Neuronal stem cell (in vitro differentiated cells): ENCODE measurements at regions not wholly inside any gene's neighbourhood (a gene's known extent, or its start where the extent isn't known, plus 50 kb on each side); places are given as distances from the start of the nearest gene placed in this dataset.

Source experiments
- DNase-seq: peaks from one replicate; pipeline ENCODE4 v3.0.0-alpha.2; 2013; ENCODE audit warnings: low spot score
- H2AFZ ChIP-seq: one replicate; pipeline ENCODE4 v1.6.1; 2013; ENCODE audit warnings: mild to moderate bottlenecking, low read length, inconsistent platforms
- H2AK5ac ChIP-seq: 2 replicates; pipeline ENCODE4 v1.6.1; 2013; ENCODE audit warnings: low read depth, mild to moderate bottlenecking, inconsistent platforms, low read length, moderate library complexity, mixed read lengths
- H2BK120ac ChIP-seq: 2 replicates; pipeline ENCODE4 v1.6.1; 2013; ENCODE audit warnings: low read depth, mild to moderate bottlenecking, inconsistent platforms, low read length, moderate library complexity, mixed read lengths
- H2BK12ac ChIP-seq: one replicate; pipeline ENCODE4 v1.6.1; 2013; ENCODE audit warnings: low read length, inconsistent platforms
- H2BK15ac ChIP-seq: 2 replicates; pipeline ENCODE4 v1.6.1; 2013; ENCODE audit warnings: mild to moderate bottlenecking, low read length, inconsistent platforms, mixed read lengths
- H2BK5ac ChIP-seq: one replicate; pipeline ENCODE4 v1.6.1; 2013; ENCODE audit warnings: inconsistent platforms, mild to moderate bottlenecking, low read length, moderate library complexity
- H3K14ac ChIP-seq: one replicate; pipeline ENCODE4 v1.6.1; 2013; ENCODE audit warnings: low read length, inconsistent platforms
- H3K18ac ChIP-seq: 2 replicates; pipeline ENCODE4 v1.6.1; 2013; ENCODE audit warnings: low read length, inconsistent platforms
- H3K23ac ChIP-seq: 2 replicates; pipeline ENCODE4 v1.6.1; 2013; ENCODE audit warnings: low read depth, mild to moderate bottlenecking, mixed read lengths, low read length, inconsistent platforms; ENCODE audit not compliant: poor library complexity
- H3K27ac ChIP-seq: replicated peaks from 3 replicates; pipeline ENCODE4 v1.5.1; 2013; ENCODE audit warnings: low read length, inconsistent platforms
- H3K27me3 ChIP-seq, 3 experiments: 2 replicates each; pipeline ENCODE4 v1.6.1; 2013; ENCODE audit warnings: low read length in 3 of 3, mild to moderate bottlenecking in 2 of 3, inconsistent platforms in 1 of 3, low read depth in 1 of 3, mixed read lengths in 1 of 3, moderate library complexity in 1 of 3; ENCODE audit not compliant: control insufficient read depth in 3 of 3, insufficient read depth in 3 of 3
- H3K36me3 ChIP-seq, 2 donors: replicated peaks in 1 of 2; 2 replicates each; pipeline ENCODE4 v1.6.1; 2013; ENCODE audit warnings: low read length in 2 of 2; ENCODE audit not compliant: control insufficient read depth in 2 of 2, insufficient read depth in 2 of 2
- H3K4ac ChIP-seq: 2 replicates; pipeline ENCODE4 v1.6.1; 2013; ENCODE audit warnings: inconsistent platforms, mild to moderate bottlenecking, low read length, moderate library complexity
- H3K4me1 ChIP-seq, 2 donors: 1 replicate in 1 of 2; 2 replicates in 1 of 2; pipeline ENCODE4 v1.6.1; 2013; ENCODE audit warnings: low read length in 2 of 2, low read depth in 1 of 2; ENCODE audit not compliant: control insufficient read depth in 2 of 2, insufficient read depth in 1 of 2
- H3K4me2 ChIP-seq: one replicate; pipeline ENCODE4 v1.6.1; 2013; ENCODE audit warnings: mild to moderate bottlenecking, low read length, inconsistent platforms; ENCODE audit not compliant: insufficient read depth, poor library complexity, severe bottlenecking
- H3K4me3 ChIP-seq, 2 donors: 2 replicates each; pipeline ENCODE4 v1.5.1; 2013; ENCODE audit warnings: low read length in 2 of 2, mild to moderate bottlenecking in 2 of 2, inconsistent platforms in 1 of 2, moderate library complexity in 1 of 2
- H3K79me1 ChIP-seq: one replicate; pipeline ENCODE4 v1.6.1; 2013; ENCODE audit warnings: low read depth, mild to moderate bottlenecking, inconsistent platforms, low read length, moderate library complexity
- H3K9ac ChIP-seq: one replicate; pipeline ENCODE4 v1.6.1; 2013; ENCODE audit warnings: mild to moderate bottlenecking, low read depth, low read length, inconsistent platforms; ENCODE audit not compliant: poor library complexity
- H3K9me3 ChIP-seq, 2 donors: replicated peaks in 1 of 2; 2 replicates each; pipeline versions ENCODE3 to v1.6.1; 2013; ENCODE audit warnings: low read length in 2 of 2, mild to moderate bottlenecking in 2 of 2, inconsistent platforms in 1 of 2, low read depth in 1 of 2, mixed read lengths in 1 of 2, moderate library complexity in 1 of 2; ENCODE audit not compliant: control insufficient read depth in 2 of 2, insufficient read depth in 1 of 2
- H4K8ac ChIP-seq: one replicate; pipeline ENCODE4 v1.6.1; 2013; ENCODE audit warnings: low read depth, mild to moderate bottlenecking, inconsistent platforms, low read length, moderate library complexity
- H4K91ac ChIP-seq: one replicate; pipeline ENCODE4 v1.6.1; 2013; ENCODE audit warnings: low read length, low read depth, mild to moderate bottlenecking, inconsistent platforms; ENCODE audit not compliant: poor library complexity
- WGBS, 2 donors: extraction: QIAGEN DNeasy Blood & Tissue Kit; methylation state at CpG; one replicate each; pipeline ENCODE4 v1.1.7; 2013; ENCODE audit warnings: missing lambda C conversion rate in 2 of 2, mixed read lengths in 1 of 2; ENCODE audit not compliant: insufficient read length in 2 of 2, insufficient replicate concordance in 1 of 2; ENCODE audit errors: extremely low coverage in 2 of 2; 5-methylcytosine and 5-hydroxymethylcytosine counted together

DNA sequence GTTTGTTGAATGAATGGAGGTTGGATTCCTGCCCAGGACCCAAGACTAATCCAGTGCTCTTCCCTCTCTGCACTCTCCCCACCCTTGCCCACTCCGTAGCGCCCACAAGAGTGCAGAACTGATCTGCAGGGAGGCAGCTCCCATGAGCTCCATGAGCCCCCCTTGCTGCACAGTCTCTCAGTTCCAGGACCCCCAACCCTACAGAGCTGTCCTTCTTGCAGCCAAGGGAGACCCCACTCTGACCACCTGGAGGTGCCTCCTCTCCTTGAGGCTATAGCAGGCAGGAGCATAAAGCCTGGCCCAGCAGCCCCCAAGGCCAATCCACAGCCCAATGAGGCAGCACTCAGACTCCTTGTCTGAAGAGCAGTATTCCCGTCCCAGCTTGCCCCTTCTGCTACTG lies 209.2 kb upstream of the ZC3H12A start:
- DNase-seq, result no peak
- peaks cover 0 to 9% of the 10 kb centered on the region in 2 donors for H3K4me1 ChIP-seq
- H3K79me1 ChIP-seq, result no peaks in the 10 kb centered on the region
- H3K36me3 ChIP-seq, result no peaks in the 10 kb centered on the region
- no peak overlapping the region for H2AFZ ChIP-seq
- no peak overlapping the region for H3K14ac ChIP-seq
- H3K27ac ChIP-seq, result no peak overlapping the region
- H2BK5ac ChIP-seq, result no peak overlapping the region
- peak overlapping the region; percentile 33 for H2BK12ac ChIP-seq
- peak overlapping the region; percentile 18 for H2BK15ac ChIP-seq
- H3K4ac ChIP-seq, result no peak overlapping the region
- WGBS, 2 donors, result no CpG with 5 or more reads among the region's 3 CpGs
- peak overlapping the region; percentile 40 for H2AK5ac ChIP-seq
- H4K8ac ChIP-seq, result peak overlapping the region; percentile 49
- H3K4me2 ChIP-seq, result no peak overlapping the region
- no peak overlapping the region for H3K4me3 ChIP-seq
- no peaks in the 10 kb centered on the region for H3K27me3 ChIP-seq
- peak overlapping the region; percentile 46 for H3K18ac ChIP-seq
- H3K9me3 ChIP-seq, result no peaks in the 10 kb centered on the region
- no peak overlapping the region for H3K9ac ChIP-seq
- H3K23ac ChIP-seq, result no peak overlapping the region
- no peak overlapping the region for H2BK120ac ChIP-seq
- H4K91ac ChIP-seq, result peak overlapping the region; percentile 22

DNA sequence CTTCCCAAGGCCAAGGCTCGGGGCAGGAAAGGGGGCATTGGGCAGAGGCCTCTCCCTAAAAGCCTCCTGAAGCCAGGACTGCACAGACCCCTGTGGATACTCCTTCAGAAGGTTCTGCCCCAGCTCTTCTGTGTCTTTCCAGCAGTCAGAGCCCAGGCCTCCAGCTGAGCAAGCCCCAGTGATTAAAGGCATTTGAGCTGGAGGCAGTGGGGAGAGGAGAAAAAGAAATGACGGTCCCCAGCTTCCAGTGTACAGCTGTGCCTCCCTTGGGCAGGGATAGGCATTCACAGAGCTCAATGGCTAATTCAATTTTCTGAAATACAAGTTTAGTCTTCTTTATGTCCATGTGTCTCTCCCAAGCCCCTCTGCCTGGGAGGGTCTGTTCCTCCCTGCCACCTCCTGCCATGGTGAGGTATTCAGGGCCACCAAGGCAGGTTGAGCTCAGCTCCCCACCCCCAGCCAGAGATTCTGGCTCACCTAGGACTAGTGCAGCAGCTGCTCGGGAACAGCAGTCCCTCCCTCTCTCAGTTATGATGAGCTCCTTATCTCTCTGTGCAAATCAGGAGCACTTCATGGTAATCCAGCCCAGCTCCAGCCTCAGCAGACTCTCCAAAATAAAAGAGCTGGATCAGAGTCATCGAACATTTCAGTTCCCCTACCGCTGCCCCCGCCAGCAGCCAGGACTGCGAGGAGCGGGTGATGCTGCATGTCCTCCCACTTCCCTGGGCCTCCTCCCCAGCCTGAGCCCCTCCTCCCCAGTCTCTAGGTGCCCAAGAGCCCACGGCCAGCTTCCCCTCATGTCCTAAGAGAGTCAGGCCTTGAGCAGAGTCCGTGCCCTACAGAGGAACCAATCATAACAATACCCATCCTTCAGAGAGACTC lies 208.4 kb upstream of the ZC3H12A start:
- H2BK5ac ChIP-seq, result no peak overlapping the region
- H4K8ac ChIP-seq, result no peak overlapping the region
- no peak overlapping the region for H4K91ac ChIP-seq
- H3K4me1 ChIP-seq, result peaks cover 0 to 9% of the 10 kb centered on the region in 2 donors
- DNase-seq, result no peak
- H3K27ac ChIP-seq, result no peak overlapping the region
- no peak overlapping the region for H2BK120ac ChIP-seq
- H3K23ac ChIP-seq, result no peak overlapping the region
- H3K9ac ChIP-seq, result no peak overlapping the region
- no peak overlapping the region for H3K4ac ChIP-seq
- no peak overlapping the region for H2AK5ac ChIP-seq
- WGBS, 2 donors, result no CpG with 5 or more reads among the region's 10 CpGs
- H3K14ac ChIP-seq, result no peak overlapping the region
- H2BK15ac ChIP-seq, result no peak overlapping the region
- H3K36me3 ChIP-seq, result no peaks in the 10 kb centered on the region
- no peaks in the 10 kb centered on the region for H3K9me3 ChIP-seq
- H3K4me3 ChIP-seq, result no peak overlapping the region
- no peak overlapping the region for H2BK12ac ChIP-seq
- H3K79me1 ChIP-seq, result no peaks in the 10 kb centered on the region
- no peak overlapping the region for H2AFZ ChIP-seq
- no peaks in the 10 kb centered on the region for H3K27me3 ChIP-seq
- H3K18ac ChIP-seq, result no peak overlapping the region
- H3K4me2 ChIP-seq, result no peak overlapping the region

DNA sequence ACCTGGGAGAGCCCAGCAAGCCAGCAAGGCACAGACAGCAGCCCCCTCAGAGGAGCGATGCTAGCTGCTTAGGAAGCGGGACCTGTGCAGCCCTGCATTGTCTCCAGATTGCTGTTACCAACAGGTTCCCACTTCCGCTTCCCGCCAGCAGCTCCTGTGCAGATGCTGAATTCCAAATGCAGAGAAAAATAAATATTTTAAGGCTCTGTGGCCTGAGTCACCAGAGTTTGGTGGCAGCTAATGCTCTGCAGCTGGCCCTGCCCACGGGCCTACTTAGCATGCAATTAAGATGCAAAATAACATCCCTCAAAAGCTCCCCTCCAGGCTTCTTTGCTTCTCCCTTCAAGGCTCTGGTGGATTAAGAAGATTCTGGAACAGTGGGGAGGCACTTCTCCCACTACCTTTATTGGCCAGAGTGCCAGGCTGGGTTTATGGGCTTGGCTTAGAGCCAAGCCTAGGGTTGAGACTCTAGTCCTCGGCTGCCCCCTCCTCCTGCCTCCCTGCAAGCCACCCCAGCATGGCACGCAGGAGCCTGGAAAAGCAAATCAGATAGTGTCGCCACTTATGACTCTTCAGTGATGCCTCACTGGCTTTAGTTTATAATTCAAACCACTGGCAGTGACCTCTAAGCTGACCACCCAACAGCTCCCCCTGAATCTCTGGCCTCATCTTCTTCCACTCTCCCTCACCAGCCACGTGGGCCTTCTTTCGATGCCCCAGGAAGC lies 207.1 kb upstream of the ZC3H12A start:
- Histone ChIP-seq H2BK5ac (no peak overlapping the region), H3K9ac (no peak overlapping the region), H3K9me3 (no peaks in the 10 kb centered on the region), H3K14ac (no peak overlapping the region), H3K4me3 (no peak overlapping the region), H3K18ac (peak overlapping the region; percentile 21), H2AK5ac (no peak overlapping the region), H3K36me3 (no peaks in the 10 kb centered on the region), H3K79me1 (no peaks in the 10 kb centered on the region), H4K8ac (no peak overlapping the region), H3K4ac (no peak overlapping the region), H3K27ac (no peak overlapping the region), H3K27me3 (no peaks in the 10 kb centered on the region), H3K4me2 (no peak overlapping the region), H4K91ac (no peak overlapping the region), H2BK12ac (no peak overlapping the region), H2BK120ac (no peak overlapping the region), H3K23ac (no peak overlapping the region), H2AFZ (no peak overlapping the region), H3K4me1 (peaks cover 0 to 9% of the 10 kb centered on the region in 2 donors), H2BK15ac (peak overlapping the region; percentile 6)
- no peak for DNase-seq
- no CpG with 5 or more reads among the region's 10 CpGs for WGBS, 2 donors

DNA sequence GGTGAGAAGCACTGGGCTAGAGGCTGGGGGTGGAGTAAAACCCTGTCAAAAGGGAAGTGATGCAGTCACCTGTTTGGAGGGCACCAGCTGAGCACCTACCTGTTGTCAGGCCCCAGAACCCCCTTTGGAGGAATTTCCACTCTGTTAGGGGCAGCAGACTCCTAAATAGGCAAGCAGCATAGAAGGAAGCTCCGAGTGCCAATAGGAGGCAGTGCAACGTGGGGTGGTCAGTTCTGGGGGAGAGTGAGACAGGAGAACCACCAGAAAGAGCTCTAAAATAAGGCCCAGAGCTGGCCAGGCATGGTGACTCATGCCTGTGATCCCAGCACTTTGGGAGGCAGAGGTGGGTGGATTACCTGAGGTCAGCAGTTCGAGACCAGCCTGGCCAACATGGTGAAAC lies 203.7 kb upstream of the ZC3H12A start:
- H3K36me3 ChIP-seq, result no peaks in the 10 kb centered on the region
- peaks cover 0 to 20% of the 10 kb centered on the region in 2 donors for H3K4me1 ChIP-seq
- H4K8ac ChIP-seq, result no peak overlapping the region
- H3K18ac ChIP-seq, result no peak overlapping the region
- no peak overlapping the region for H3K4ac ChIP-seq
- WGBS, 2 donors, result no CpG with 5 or more reads among the region's 3 CpGs
- H3K4me2 ChIP-seq, result no peak overlapping the region
- no peak overlapping the region for H3K23ac ChIP-seq
- H3K9ac ChIP-seq, result no peak overlapping the region
- DNase-seq, result no peak
- no peak overlapping the region for H2AK5ac ChIP-seq
- no peaks in the 10 kb centered on the region for H3K9me3 ChIP-seq
- H4K91ac ChIP-seq, result no peak overlapping the region
- no peak overlapping the region for H2BK120ac ChIP-seq
- H3K27ac ChIP-seq, result no peak overlapping the region
- H3K79me1 ChIP-seq, result no peaks in the 10 kb centered on the region
- H2BK5ac ChIP-seq, result no peak overlapping the region
- no peak overlapping the region for H2AFZ ChIP-seq
- no peak overlapping the region for H3K14ac ChIP-seq
- H3K27me3 ChIP-seq, result no peaks in the 10 kb centered on the region
- H2BK12ac ChIP-seq, result no peak overlapping the region
- H2BK15ac ChIP-seq, result no peak overlapping the region
- H3K4me3 ChIP-seq, result no peak overlapping the region
